AG09319 (cell line): ENCODE measurements at regions not wholly inside any gene's neighbourhood (a gene's known extent, or its start where the extent isn't known, plus 50 kb on each side); places are given as distances from the start of the nearest gene placed in this dataset.
"Not testable (repeated sequence)": the region's sequence is repeated elsewhere in the genome, so short reads cannot be mapped to it uniquely, and the experiment has no call there.

ENCODE experiments used
- DNase-seq: peaks from one replicate; pipeline ENCODE4 v3.0.0-alpha.2; 2010; ENCODE audit warnings: low read depth; ENCODE audit errors: extremely low read depth
- TF ChIP-seq, protein P1 (sequence below): IDR thresholded peaks from 2 replicates; pipeline ENCODE4 v1.5.1; 2011; ENCODE audit warnings: low read depth, mild to moderate bottlenecking, inconsistent platforms, low read length, moderate library complexity

GRCh38 chr10:109239371-109239770 is 683.9 kb downstream of the XPNPEP1 start:
- TF ChIP-seq, protein P1, sequence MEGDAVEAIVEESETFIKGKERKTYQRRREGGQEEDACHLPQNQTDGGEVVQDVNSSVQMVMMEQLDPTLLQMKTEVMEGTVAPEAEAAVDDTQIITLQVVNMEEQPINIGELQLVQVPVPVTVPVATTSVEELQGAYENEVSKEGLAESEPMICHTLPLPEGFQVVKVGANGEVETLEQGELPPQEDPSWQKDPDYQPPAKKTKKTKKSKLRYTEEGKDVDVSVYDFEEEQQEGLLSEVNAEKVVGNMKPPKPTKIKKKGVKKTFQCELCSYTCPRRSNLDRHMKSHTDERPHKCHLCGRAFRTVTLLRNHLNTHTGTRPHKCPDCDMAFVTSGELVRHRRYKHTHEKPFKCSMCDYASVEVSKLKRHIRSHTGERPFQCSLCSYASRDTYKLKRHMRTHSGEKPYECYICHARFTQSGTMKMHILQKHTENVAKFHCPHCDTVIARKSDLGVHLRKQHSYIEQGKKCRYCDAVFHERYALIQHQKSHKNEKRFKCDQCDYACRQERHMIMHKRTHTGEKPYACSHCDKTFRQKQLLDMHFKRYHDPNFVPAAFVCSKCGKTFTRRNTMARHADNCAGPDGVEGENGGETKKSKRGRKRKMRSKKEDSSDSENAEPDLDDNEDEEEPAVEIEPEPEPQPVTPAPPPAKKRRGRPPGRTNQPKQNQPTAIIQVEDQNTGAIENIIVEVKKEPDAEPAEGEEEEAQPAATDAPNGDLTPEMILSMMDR: no peak
- DNase-seq: no peak

- no peak for DNase-seq
- TF ChIP-seq, protein P1: no peak
Measured at GRCh38 chr10:109237682-109238081, 685.6 kb downstream of the XPNPEP1 start.

DNA sequence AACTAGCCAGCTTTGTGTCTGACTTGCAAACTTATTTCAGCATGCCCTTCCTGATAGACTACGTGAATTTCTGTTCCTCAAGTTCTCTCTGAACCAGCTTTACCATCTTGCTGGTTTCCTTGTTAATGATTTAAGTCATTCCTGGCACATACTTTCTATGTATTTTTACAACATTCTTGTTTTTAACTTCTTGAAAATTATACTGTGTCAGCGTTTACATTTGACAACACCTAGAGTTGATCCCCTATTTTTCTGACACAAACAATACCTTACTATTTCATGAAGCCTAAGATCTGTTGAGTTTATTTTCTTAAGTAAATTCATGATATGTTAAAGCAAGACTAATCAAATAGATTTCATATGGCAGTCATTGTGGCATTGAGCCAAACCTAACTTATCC is 686.3 kb downstream of the XPNPEP1 start:
- TF ChIP-seq, protein P1: no peak
- DNase-seq: no peak

DNA sequence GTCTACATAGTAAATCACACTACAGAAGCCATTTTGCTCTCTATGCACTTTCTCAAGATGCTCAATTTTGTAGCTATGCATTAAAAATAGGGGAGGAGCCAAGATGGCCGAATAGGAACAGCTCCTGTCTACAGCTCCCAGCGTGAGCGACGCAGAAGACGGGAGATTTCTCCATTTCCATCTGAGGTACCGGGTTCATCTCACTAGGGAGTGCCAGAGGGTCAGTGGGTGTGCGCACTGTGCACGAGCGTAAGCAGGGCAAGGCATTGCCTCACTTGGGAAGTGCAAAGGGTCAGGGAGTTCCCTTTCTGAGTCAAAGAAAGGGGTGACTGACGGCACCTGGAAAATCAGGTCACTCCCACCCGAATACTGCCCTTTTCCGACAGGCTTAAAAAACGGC is 699.8 kb downstream of the XPNPEP1 start:
- DNase-seq: not testable (repeated sequence)

GRCh38 chr10:109219935-109220605 is 703.2 kb downstream of the XPNPEP1 start:
- no peak for DNase-seq
- TF ChIP-seq, protein P1: no peak

GRCh38 chr10:109218207-109218606 is 705.1 kb downstream of the XPNPEP1 start:
- no peak for DNase-seq
- TF ChIP-seq, protein P1: no peak

- no peak for DNase-seq
- TF ChIP-seq, protein P1: no peak
Measured at GRCh38 chr10:109215291-109216075, 707.8 kb downstream of the XPNPEP1 start.

GRCh38 chr10:109214891-109215290 is 708.4 kb downstream of the XPNPEP1 start:
- DNase-seq: not testable (repeated sequence)
